K562 (cell line): ENCODE measurements at regions not wholly inside any gene's neighbourhood (a gene's known extent, or its start where the extent isn't known, plus 50 kb on each side); places are given as distances from the start of the nearest gene placed in this dataset.

Experiments
- RBBP5 ChIP-seq: fragments of 200-600 bp; sonication (generic); IDR thresholded peaks from 2 replicates; pipeline ENCODE4 v1.6.1; 2012; ENCODE audit warnings: borderline replicate concordance, mild to moderate bottlenecking, low read length, control low read depth, inconsistent platforms; ENCODE audit not compliant: insufficient read depth, poor library complexity, severe bottlenecking
- ZNF263 ChIP-seq: sonication (generic); formaldehyde crosslinking; IDR thresholded peaks from 2 replicates; pipeline ENCODE4 v1.8.0; 2022; ENCODE audit warnings: mild to moderate bottlenecking, missing genetic modification reagents, borderline replicate concordance

GRCh38 chr10:21242915-21243314, 282.6 kb downstream of the SKIDA1 start:
- TF ChIP-seq RBBP5 (no peak), ZNF263 (CRISPR knock-in tag) (no peak)
